ENCODE measurements at regions not wholly inside any gene's neighbourhood (a gene's known extent, or its start where the extent isn't known, plus 50 kb on each side); places are given as distances from the start of the nearest gene placed in this dataset.

GRCh38 chr14:49951691-49952345 is 58.9 kb downstream of the ARF6 start:
- TF ChIP-seq CTCF (IDR thresholded peaks at IDR 0.05; ENCODE audit: low read depth, low read length), result no peak
- no peak overlapping the region for H3K4me3 ChIP-seq (ENCODE audit: low read depth, low read length)
- no peak for DNase-seq (ENCODE audit: low read depth, low spot score)
- H3K27me3 ChIP-seq (ENCODE audit: control insufficient read depth, insufficient read depth, low read length), result no peaks in the 10 kb centered on the region
- no peaks in the 10 kb centered on the region for H3K9me3 ChIP-seq (ENCODE audit: control insufficient read depth, insufficient read depth, low read length)
- H3K27ac ChIP-seq (ENCODE audit: low read depth, low read length), result no peak overlapping the region
- ChIA-PET CTCF (interaction anchor here (2.8 kb wide), 1 partner anchor 90 kb away, joined by 14 read pairs; no protein-coding TSS in a partner anchor), POLR2A (no interaction called here)

DNA sequence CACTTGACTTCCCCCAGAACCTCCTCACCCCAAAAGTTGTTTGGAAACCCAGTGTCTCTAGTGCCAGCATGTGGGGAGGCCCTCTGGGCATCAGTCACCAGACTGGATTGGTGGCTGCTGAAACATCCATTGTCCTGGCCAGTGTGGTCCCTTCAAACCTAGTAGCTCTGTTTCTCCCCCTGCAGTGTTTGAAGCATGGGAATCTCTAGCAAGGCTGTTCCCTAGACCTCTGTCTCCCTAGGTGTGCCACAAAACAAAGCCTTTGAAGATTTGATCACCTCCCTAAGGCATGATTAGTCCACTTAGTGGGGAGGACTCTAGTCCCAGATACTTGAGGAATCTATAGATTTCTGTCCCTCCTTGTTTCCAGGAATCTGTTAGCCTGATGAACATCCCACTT is 60.3 kb downstream of the ARF6 start:
- no peaks in the 10 kb centered on the region for H3K27me3 ChIP-seq (ENCODE audit: control insufficient read depth, insufficient read depth, low read length)
- no peak for DNase-seq (ENCODE audit: low read depth, low spot score)
- ChIA-PET POLR2A (no interaction called here), CTCF (interaction anchor here (1.0 to 1.3 kb wide), 2 partner anchors 91 to 93 kb away, joined by 3 read pairs; no protein-coding TSS in a partner anchor)
- H3K9me3 ChIP-seq (ENCODE audit: control insufficient read depth, insufficient read depth, low read length), result no peaks in the 10 kb centered on the region
- no peak overlapping the region for H3K4me3 ChIP-seq (ENCODE audit: low read depth, low read length)
- TF ChIP-seq CTCF (IDR thresholded peaks at IDR 0.05; ENCODE audit: low read depth, low read length), result no peak
- no peak overlapping the region for H3K27ac ChIP-seq (ENCODE audit: low read depth, low read length)

DNA sequence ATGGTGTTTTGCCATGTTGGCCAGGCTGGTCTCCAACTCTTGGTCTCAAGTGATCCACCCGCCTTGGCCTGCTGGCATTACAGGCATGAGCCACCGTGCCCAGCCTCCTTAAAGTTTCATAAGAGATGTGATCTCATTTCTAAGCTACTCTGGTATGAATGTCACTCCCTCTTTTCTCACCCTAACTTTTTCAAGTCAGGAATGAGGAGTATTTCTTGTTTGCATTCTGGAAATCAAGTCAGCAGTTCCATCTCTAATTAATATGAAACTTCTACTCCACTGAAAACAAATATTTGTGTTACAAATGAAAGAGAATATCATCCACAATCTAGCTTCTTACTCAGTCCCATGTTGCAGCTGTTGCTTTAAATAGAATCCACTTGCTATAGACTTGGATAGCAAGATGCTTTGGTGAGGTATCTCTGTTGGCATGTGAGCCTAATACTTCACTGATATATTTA is 61.3 kb downstream of the ARF6 start:
- DNase-seq (ENCODE audit: low read depth, low spot score), result no peak
- no peaks in the 10 kb centered on the region for H3K9me3 ChIP-seq (ENCODE audit: control insufficient read depth, insufficient read depth, low read length)
- CTCF ChIA-PET, result interaction anchor here (1.0 kb wide), 1 partner anchor 94 kb away, joined by 3 read pairs; no protein-coding TSS in a partner anchor
- no peak overlapping the region for H3K4me3 ChIP-seq (ENCODE audit: low read depth, low read length)
- no peak for TF ChIP-seq CTCF (IDR thresholded peaks at IDR 0.05; ENCODE audit: low read depth, low read length)
- no peaks in the 10 kb centered on the region for H3K27me3 ChIP-seq (ENCODE audit: control insufficient read depth, insufficient read depth, low read length)
- POLR2A ChIA-PET, result interaction anchor here (0.6 to 0.7 kb wide), 2 partner anchors 13 to 55 kb away, joined by 3 to 10 read pairs; no protein-coding TSS in a partner anchor
- no peak overlapping the region for H3K27ac ChIP-seq (ENCODE audit: low read depth, low read length)

GRCh38 chr14:49955024-49955423 is 62.1 kb downstream of the ARF6 start:
- CTCF ChIA-PET, result interaction anchor here (1.3 kb wide), 1 partner anchor 93 kb away, joined by 5 read pairs; no protein-coding TSS in a partner anchor
- no peak for DNase-seq (ENCODE audit: low read depth, low spot score)
- no peak overlapping the region for H3K4me3 ChIP-seq (ENCODE audit: low read depth, low read length)
- POLR2A ChIA-PET, result no interaction called here
- TF ChIP-seq CTCF (IDR thresholded peaks at IDR 0.05; ENCODE audit: low read depth, low read length), result no peak
- no peaks in the 10 kb centered on the region for H3K27me3 ChIP-seq (ENCODE audit: control insufficient read depth, insufficient read depth, low read length)
- no peak overlapping the region for H3K27ac ChIP-seq (ENCODE audit: low read depth, low read length)
- no peaks in the 10 kb centered on the region for H3K9me3 ChIP-seq (ENCODE audit: control insufficient read depth, insufficient read depth, low read length)

DNA sequence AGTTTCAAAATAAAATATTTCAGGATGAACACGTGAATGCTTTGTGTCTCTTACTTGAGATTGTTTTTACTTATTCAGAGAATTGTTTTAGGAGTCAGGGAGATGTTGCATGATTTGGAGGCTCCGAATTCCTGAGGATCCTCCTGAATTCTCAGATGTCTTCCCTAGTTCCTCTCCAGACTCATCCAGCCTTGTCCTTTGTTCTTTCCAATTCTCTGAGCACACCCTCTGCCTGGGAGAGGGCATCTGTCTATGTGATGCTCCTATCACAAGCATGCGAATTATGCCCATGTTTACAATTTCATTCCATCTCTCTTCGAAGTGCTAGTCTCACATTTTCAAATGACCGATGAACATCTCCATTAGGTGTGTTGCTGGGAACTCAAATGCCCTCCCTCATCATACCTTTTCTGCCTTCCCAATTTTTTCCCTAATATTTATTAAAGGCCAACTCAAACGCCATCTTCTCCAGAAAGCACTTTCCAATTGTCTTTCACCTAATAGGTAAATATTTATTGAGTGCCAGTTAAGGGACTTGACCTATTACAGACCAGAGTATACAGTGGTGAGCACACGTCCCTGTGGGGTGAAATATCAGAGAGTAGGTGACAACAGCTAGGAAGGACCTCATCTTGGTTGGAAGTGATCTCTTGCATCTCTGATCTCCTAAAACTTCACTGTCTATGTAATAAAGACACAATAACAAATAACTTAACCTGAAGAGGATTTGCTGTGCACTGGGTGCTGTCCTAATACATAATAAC is 64.4 kb downstream of the ARF6 start:
- ChIA-PET CTCF (interaction anchor here (0.6 kb wide), 1 partner anchor 94 kb away, joined by 5 read pairs; no protein-coding TSS in a partner anchor), POLR2A (interaction anchor here (1.0 kb wide), 1 partner anchor 15 kb away, joined by 3 read pairs; no protein-coding TSS in a partner anchor)
- no peak overlapping the region for H3K4me3 ChIP-seq (ENCODE audit: low read depth, low read length)
- TF ChIP-seq CTCF (IDR thresholded peaks at IDR 0.05; ENCODE audit: low read depth, low read length), result no peak
- DNase-seq (ENCODE audit: low read depth, low spot score), result no peak
- H3K9me3 ChIP-seq (ENCODE audit: control insufficient read depth, insufficient read depth, low read length), result no peaks in the 10 kb centered on the region
- no peaks in the 10 kb centered on the region for H3K27me3 ChIP-seq (ENCODE audit: control insufficient read depth, insufficient read depth, low read length)
- no peak overlapping the region for H3K27ac ChIP-seq (ENCODE audit: low read depth, low read length)

All from AG04450 (cell line).